ENCODE measurements at regions not wholly inside any gene's neighbourhood (a gene's known extent, or its start where the extent isn't known, plus 50 kb on each side); places are given as distances from the start of the nearest gene placed in this dataset.
"Not testable (repeated sequence)": the region's sequence is repeated elsewhere in the genome, so short reads cannot be mapped to it uniquely, and the experiment has no call there.

DNA sequence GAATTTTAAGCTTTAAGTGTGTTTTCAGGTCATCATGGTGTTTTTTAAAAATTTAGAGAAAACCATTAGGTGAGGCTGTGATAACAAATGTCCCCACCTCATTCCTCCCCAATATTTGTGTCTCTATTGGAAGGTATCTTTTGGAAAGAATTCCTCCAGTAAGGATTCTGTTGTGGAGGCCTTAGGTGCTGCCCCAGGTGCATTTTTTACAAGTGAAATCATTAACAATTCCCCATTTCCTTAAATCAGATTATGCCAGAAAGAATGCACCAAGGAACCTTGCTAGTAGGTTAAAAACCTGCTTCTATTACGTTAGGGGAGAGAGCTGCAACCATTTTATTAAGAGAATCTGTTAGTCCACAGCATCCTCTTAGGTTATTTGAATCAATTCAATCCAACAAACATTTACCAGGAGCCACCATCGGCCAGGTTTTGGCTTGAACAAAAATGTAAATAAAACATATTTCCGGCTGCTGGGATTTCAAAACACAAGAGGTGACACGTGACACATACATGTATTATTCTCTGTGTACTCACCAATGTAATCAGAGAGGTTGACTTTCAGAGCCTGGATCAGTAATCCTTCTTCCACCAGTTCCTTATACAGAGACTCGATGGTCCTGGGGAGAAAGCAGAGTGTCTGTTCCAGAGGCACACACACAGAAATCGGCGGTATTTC is 112.5 kb upstream of the ASB18 start:
- intact Hi-C loops (cut with DNase I), result no loop called here
- Histone ChIP-seq H3K4me3 (no peak overlapping the region), H3K4me1 (no peaks in the 10 kb centered on the region), H3K27ac (no peak overlapping the region), H3K36me3 (no peaks in the 10 kb centered on the region), H3K27me3 (peaks cover 0 to 12% of the 10 kb centered on the region in 2 donors), H3K9me3 (no peaks in the 10 kb centered on the region)
- TF ChIP-seq, protein P1, sequence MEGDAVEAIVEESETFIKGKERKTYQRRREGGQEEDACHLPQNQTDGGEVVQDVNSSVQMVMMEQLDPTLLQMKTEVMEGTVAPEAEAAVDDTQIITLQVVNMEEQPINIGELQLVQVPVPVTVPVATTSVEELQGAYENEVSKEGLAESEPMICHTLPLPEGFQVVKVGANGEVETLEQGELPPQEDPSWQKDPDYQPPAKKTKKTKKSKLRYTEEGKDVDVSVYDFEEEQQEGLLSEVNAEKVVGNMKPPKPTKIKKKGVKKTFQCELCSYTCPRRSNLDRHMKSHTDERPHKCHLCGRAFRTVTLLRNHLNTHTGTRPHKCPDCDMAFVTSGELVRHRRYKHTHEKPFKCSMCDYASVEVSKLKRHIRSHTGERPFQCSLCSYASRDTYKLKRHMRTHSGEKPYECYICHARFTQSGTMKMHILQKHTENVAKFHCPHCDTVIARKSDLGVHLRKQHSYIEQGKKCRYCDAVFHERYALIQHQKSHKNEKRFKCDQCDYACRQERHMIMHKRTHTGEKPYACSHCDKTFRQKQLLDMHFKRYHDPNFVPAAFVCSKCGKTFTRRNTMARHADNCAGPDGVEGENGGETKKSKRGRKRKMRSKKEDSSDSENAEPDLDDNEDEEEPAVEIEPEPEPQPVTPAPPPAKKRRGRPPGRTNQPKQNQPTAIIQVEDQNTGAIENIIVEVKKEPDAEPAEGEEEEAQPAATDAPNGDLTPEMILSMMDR (IDR thresholded peaks at IDR 0.05), result no peak
- DNase-seq (no peak), ATAC-seq (peak; percentile 52)

DNA sequence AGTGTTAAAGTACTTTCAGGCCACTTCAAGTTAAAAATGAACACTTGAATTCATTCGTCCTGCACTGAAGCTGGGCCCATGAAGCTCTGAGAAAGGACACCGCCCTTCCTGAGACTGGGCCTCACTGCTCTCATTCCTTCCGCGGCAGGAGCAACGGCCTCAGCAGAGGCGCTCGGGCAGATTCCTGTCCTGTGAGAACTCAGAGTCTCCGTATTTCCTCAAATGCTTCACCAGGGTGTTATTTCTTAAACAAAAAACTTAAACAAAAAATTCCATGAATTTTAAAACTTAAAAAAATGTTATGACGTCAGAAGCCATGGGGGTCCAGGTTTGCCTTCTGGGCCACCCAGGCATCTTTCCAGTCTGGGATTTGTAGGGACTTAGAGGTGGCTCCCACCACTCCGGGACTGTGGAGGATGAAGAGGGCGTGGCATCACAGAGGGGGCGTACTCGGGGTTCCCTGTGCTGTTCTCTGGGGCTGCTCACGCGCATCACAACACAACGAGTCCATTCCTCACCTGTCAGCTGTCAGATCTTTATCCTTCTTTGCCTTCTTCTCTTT is 115.9 kb upstream of the ASB18 start:
- Histone ChIP-seq H3K36me3 (no peaks in the 10 kb centered on the region), H3K27me3 (peaks cover 0 to 5% of the 10 kb centered on the region in 2 donors), H3K4me3 (no peak overlapping the region), H3K4me1 (no peaks in the 10 kb centered on the region), H3K27ac (no peak overlapping the region), H3K9me3 (no peaks in the 10 kb centered on the region)
- DNase-seq (no peak), ATAC-seq (peak; percentile 33)
- intact Hi-C loops (cut with DNase I), result no loop called here
- TF ChIP-seq, protein P1 (IDR thresholded peaks at IDR 0.05), result no peak

DNA sequence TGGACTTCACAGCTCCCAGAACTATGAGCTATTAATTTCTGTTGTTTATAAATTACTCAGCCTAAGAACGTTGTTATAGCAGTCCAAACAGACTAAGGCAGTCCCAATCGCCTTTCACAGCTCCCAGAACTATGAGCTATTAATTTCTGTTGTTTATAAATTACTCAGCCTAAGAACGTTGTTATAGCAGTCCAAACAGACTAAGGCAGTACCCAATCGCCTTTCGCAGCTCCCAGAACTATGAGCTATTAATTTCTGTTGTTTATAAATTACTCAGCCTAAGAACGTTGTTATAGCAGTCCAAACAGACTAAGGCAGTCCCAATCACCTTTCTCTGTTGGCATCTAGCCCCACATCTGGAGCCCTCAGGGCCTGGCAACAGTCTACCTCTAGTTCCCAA is 117.0 kb upstream of the ASB18 start:
- H3K27me3 ChIP-seq; ATAC-seq; H3K9me3 ChIP-seq; H3K36me3 ChIP-seq; DNase-seq; intact Hi-C loops (cut with DNase I); H3K4me3 ChIP-seq; H3K27ac ChIP-seq; H3K4me1 ChIP-seq: not testable (repeated sequence)

DNA sequence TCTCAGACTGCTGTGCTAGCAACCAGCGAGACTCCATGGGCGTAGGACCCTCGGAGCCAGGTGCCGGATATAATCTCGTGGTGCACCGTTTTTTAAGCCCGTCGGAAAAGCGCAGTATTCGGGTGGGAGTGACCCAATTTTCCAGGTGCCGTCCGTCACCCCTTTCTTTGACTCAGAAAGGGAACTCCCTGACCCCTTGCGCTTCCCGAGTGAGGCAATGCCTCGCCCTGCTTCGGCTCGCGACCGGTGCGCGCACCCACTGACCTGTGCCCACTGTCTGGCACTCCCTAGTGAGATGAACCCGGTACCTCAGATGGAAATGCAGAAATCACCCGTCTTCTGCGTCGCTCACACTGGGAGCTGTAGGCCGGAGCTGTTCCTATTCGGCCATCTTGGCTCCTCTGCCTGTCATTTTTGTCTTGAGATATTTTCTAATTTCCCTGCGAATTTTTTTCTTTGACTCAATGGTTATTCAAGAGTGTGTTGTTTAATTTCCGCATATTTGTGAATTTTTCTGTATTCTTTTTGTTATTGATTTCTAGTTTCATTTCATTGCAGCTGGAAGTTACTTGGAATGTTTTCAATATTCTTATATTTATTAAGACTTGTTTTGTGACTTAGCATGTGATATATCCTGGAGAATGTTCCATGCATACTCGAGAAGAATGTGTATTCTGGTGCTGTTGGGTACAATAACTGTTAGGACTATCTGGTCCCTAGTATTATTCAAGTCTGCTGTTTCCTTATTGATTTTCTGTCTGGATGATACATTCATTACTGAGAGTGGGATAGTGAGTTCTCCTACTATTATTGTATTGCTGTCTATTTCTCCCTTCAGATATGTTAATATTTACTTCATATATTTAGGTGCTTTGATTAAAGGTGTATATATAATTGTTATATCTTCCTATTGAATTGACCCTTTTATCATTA is 125.3 kb upstream of the ASB18 start:
- DNase-seq; H3K4me3 ChIP-seq; H3K4me1 ChIP-seq; ATAC-seq; H3K36me3 ChIP-seq; H3K27me3 ChIP-seq; H3K9me3 ChIP-seq; H3K27ac ChIP-seq; intact Hi-C loops (cut with DNase I): not testable (repeated sequence)

DNA sequence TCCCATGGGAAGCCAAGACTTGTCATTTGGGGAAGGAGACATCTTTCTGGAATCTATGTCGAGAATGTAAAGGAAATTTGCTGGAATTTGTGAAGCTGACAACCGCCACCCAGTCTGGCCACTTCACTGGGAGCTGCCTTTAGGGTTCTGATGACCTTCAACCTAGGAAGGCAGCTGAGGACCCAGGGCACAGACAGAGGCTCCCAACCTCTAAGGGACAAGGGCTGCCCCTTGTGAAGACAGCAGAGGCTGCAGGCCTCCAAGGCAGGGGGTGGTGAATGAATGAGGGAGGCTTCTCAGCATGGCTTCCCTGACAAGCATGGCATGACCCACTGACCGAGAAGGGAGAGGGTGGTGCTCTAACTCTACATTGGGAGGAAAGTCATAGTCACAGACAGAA is 128.9 kb upstream of the ASB18 start:
- intact Hi-C loops (cut with DNase I), result no loop called here
- Histone ChIP-seq H3K4me3 (no peak overlapping the region), H3K9me3 (no peaks in the 10 kb centered on the region), H3K36me3 (no peaks in the 10 kb centered on the region), H3K27me3 (no peaks in the 10 kb centered on the region), H3K27ac (no peak overlapping the region), H3K4me1 (no peaks in the 10 kb centered on the region)
- ATAC-seq (no peak), DNase-seq (no peak)
- TF ChIP-seq, protein P1 (IDR thresholded peaks at IDR 0.05), result no peak

DNA sequence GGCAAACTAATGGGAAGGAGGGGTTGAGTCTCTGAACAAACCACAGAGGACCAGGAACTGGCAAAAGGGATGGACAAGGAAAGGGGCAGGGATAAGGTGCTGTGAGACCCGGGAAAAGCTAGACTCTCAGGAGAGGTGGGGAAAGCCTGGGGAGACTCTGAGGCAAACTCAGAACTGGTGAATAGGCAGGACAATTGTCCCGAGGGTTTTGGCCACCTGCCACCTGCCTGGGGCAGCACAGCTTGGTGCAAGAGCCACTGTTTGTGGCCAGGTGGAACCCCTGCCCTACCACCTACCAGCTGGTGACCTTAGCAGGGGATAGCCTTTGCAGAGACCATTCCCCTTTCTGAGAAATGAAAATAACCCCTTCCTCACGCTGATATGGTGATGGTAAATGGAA is 129.4 kb upstream of the ASB18 start:
- no peak overlapping the region for H3K4me3 ChIP-seq
- no peak overlapping the region for H3K27ac ChIP-seq
- no peaks in the 10 kb centered on the region for H3K9me3 ChIP-seq
- intact Hi-C loops (cut with DNase I), result no loop called here
- no peaks in the 10 kb centered on the region for H3K27me3 ChIP-seq
- ATAC-seq (no peak), DNase-seq (no peak)
- TF ChIP-seq, protein P1 (IDR thresholded peaks at IDR 0.05), result no peak
- H3K4me1 ChIP-seq, result no peaks in the 10 kb centered on the region
- H3K36me3 ChIP-seq, result no peaks in the 10 kb centered on the region

Measured in left lung (tissue), 4 donors.